ENCODE measurements at regions not wholly inside any gene's neighbourhood (a gene's known extent, or its start where the extent isn't known, plus 50 kb on each side); places are given as distances from the start of the nearest gene placed in this dataset.

GRCh38 chr2:8564475-8564874, 117.4 kb upstream of the ID2 start:
- peaks cover 2% of the 10 kb centered on the region for H3K4me1 Mint-ChIP-seq (ENCODE audit: low read depth, unreplicated experiment)
- TF ChIP-seq CTCF (IDR thresholded peaks at IDR 0.05; ENCODE audit: partially characterized antibody, unreplicated experiment): no peak
- no peak for DNase-seq
- peaks cover 10% of the 10 kb centered on the region for H3K36me3 Mint-ChIP-seq (ENCODE audit: unreplicated experiment)
- no peaks in the 10 kb centered on the region for H3K9me3 Mint-ChIP-seq (ENCODE audit: unreplicated experiment)
- H3K27ac Mint-ChIP-seq (ENCODE audit: unreplicated experiment): no peak overlapping the region
- no peaks in the 10 kb centered on the region for H3K27me3 Mint-ChIP-seq (ENCODE audit: unreplicated experiment)
- no peak overlapping the region for H3K4me3 Mint-ChIP-seq (ENCODE audit: unreplicated experiment)

- H3K27ac Mint-ChIP-seq (ENCODE audit: unreplicated experiment): no peak overlapping the region
- H3K36me3 Mint-ChIP-seq (ENCODE audit: unreplicated experiment): peaks cover 10% of the 10 kb centered on the region
- H3K4me1 Mint-ChIP-seq (ENCODE audit: low read depth, unreplicated experiment): peaks cover 2% of the 10 kb centered on the region
- no peak for DNase-seq
- no peak overlapping the region for H3K4me3 Mint-ChIP-seq (ENCODE audit: unreplicated experiment)
- TF ChIP-seq CTCF (IDR thresholded peaks at IDR 0.05; ENCODE audit: partially characterized antibody, unreplicated experiment): no peak
- H3K27me3 Mint-ChIP-seq (ENCODE audit: unreplicated experiment): peaks cover 4% of the 10 kb centered on the region
- H3K9me3 Mint-ChIP-seq (ENCODE audit: unreplicated experiment): no peaks in the 10 kb centered on the region
Measured at GRCh38 chr2:8565399-8566154, 116.3 kb upstream of the ID2 start.

GRCh38 chr2:8566155-8566670, 115.6 kb upstream of the ID2 start:
- no peak overlapping the region for H3K4me3 Mint-ChIP-seq (ENCODE audit: unreplicated experiment)
- no peak for DNase-seq
- no peak for TF ChIP-seq CTCF (IDR thresholded peaks at IDR 0.05; ENCODE audit: partially characterized antibody, unreplicated experiment)
- H3K27me3 Mint-ChIP-seq (ENCODE audit: unreplicated experiment): peaks cover 4% of the 10 kb centered on the region
- peaks cover 2% of the 10 kb centered on the region for H3K4me1 Mint-ChIP-seq (ENCODE audit: low read depth, unreplicated experiment)
- peaks cover 10% of the 10 kb centered on the region for H3K36me3 Mint-ChIP-seq (ENCODE audit: unreplicated experiment)
- H3K9me3 Mint-ChIP-seq (ENCODE audit: unreplicated experiment): no peaks in the 10 kb centered on the region
- H3K27ac Mint-ChIP-seq (ENCODE audit: unreplicated experiment): no peak overlapping the region

GRCh38 chr2:8566774-8567468, 114.9 kb upstream of the ID2 start:
- Mint-ChIP-seq H3K4me3 (ENCODE audit: unreplicated experiment) (no peak overlapping the region), H3K27me3 (ENCODE audit: unreplicated experiment) (peaks cover 4% of the 10 kb centered on the region), H3K4me1 (ENCODE audit: low read depth, unreplicated experiment) (peaks cover 2% of the 10 kb centered on the region), H3K9me3 (ENCODE audit: unreplicated experiment) (no peaks in the 10 kb centered on the region), H3K27ac (ENCODE audit: unreplicated experiment) (no peak overlapping the region), H3K36me3 (ENCODE audit: unreplicated experiment) (peaks cover 8% of the 10 kb centered on the region)
- DNase-seq: no peak
- TF ChIP-seq CTCF (IDR thresholded peaks at IDR 0.05; ENCODE audit: partially characterized antibody, unreplicated experiment): no peak
